HG02678 (cell line): ENCODE measurements at regions not wholly inside any gene's neighbourhood (a gene's known extent, or its start where the extent isn't known, plus 50 kb on each side); places are given as distances from the start of the nearest gene placed in this dataset.

Experiments
- ATAC-seq: cut with Tn5 transposase; IDR thresholded peaks from one replicate; pipeline ENCODE4 v1.9.1; 2021; ENCODE audit warnings: mild to moderate bottlenecking, moderate library complexity; ENCODE audit not compliant: unreplicated experiment

GRCh38 chr15:85847031-85847430 is 52.3 kb upstream of the KLHL25 start:
- ATAC-seq: no peak

- ATAC-seq: no peak
These were observed 55.2 kb upstream of the KLHL25 start for GRCh38 chr15:85849946-85850345.

GRCh38 chr15:85852969-85853368 is 58.2 kb upstream of the KLHL25 start:
- ATAC-seq: no peak

GRCh38 chr15:85854345-85855097 is 59.8 kb upstream of the KLHL25 start:
- ATAC-seq: peak; percentile 57

GRCh38 chr15:85858586-85859375 is 64.1 kb upstream of the KLHL25 start:
- peak; percentile 92 for ATAC-seq

GRCh38 chr15:85859671-85860070 is 64.9 kb upstream of the KLHL25 start:
- no peak for ATAC-seq

- ATAC-seq: no peak
These were observed 65.9 kb upstream of the KLHL25 start for GRCh38 chr15:85860394-85861161.

GRCh38 chr15:85865070-85865684 is 70.5 kb upstream of the KLHL25 start:
- no peak for ATAC-seq

- ATAC-seq: no peak
These were observed 72.5 kb upstream of the KLHL25 start for GRCh38 chr15:85867250-85867649.

GRCh38 chr15:85869124-85869523 is 74.4 kb upstream of the KLHL25 start:
- ATAC-seq: no peak

GRCh38 chr15:85870216-85871014 is 75.7 kb upstream of the KLHL25 start:
- ATAC-seq: no peak

GRCh38 chr15:85871545-85871944 is 76.8 kb upstream of the KLHL25 start:
- peak; percentile 58 for ATAC-seq

GRCh38 chr15:85872125-85872524 is 77.4 kb upstream of the KLHL25 start:
- no peak for ATAC-seq

GRCh38 chr15:85874236-85874635 is 79.5 kb upstream of the KLHL25 start:
- ATAC-seq: no peak

GRCh38 chr15:85875756-85876155 is 81.0 kb upstream of the KLHL25 start:
- no peak for ATAC-seq

- no peak for ATAC-seq
These were observed 84.1 kb upstream of the KLHL25 start for GRCh38 chr15:85878828-85879225.

GRCh38 chr15:85879334-85880163 is 84.8 kb upstream of the KLHL25 start:
- ATAC-seq: no peak

GRCh38 chr15:85880501-85881190 is 85.9 kb upstream of the KLHL25 start:
- no peak for ATAC-seq

GRCh38 chr15:85886309-85886811 is 91.6 kb upstream of the KLHL25 start:
- ATAC-seq: no peak
